Activated CD4-positive, alpha-beta T cell treated with anti-CD3 and anti-CD28 coated beads, Interleukin-2, Interleukin-6, amounts not matched to agents 100 ng/mL and 50 ng/mL, durations not matched to agents 16 hours and 8 hours (primary cell): ENCODE measurements at regions not wholly inside any gene's neighbourhood (a gene's known extent, or its start where the extent isn't known, plus 50 kb on each side); places are given as distances from the start of the nearest gene placed in this dataset.

Source experiments
- DNase-seq: peaks from one replicate; pipeline ENCODE4 v3.0.0-alpha.2; 2020

DNA sequence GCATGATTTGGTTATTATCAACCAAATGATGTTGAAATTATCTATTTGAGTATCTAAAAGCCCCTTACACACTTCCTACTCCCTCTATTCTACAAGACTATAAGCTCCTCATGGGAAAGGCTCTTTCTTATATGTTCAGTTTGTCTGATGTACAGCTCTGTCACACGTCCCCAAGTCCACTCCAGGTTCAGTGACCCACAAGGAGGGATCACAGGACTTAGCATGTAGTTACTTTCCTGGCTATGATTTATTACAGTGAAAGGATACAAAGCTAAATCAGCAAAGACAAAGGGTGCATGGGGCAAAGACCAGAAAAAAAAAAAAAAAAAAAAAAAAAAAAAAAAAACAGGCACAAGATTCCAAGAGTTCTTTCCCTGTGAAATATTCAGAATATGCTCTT is 125.6 kb upstream of the TMEM106B start:
- DNase-seq = no peak

DNA sequence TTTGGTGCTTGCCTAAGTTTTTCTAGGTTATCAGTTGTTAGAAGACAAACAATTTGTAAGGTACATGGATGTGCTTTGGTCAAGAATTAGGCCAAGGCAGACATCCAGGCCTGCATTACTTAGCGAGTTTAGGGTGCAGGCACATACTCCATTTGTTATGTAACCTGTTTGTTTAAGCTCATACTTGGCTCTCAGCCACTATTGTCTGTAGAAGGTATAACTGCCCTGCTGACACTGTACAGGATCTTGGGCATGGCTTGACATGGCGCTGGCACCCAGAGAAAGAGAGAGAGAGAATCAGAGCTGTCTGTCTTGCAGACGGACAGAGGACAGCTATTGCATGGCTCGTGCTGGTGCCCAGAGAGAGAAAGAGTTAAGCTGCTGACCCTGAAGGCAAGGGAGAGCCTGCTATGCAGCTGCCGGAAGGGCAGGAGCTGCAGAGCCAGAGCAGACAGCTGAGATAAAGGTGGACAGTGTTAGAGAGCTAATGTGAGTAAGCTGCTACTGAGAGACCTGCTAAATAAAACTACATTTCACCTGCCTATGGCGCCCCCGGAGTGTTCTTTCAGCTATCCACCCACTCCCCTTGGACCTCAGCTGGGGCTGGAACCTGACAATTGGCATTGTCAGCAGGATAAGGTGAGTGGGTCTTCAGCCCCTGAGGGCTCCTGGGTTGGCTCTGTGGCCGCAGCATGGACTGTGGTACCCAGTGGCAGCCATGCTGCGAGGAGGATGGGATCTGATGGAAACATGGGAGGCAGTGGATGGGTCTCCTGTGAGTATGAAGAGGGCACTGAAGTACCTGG is 120.9 kb upstream of the TMEM106B start:
- DNase-seq = no peak

DNA sequence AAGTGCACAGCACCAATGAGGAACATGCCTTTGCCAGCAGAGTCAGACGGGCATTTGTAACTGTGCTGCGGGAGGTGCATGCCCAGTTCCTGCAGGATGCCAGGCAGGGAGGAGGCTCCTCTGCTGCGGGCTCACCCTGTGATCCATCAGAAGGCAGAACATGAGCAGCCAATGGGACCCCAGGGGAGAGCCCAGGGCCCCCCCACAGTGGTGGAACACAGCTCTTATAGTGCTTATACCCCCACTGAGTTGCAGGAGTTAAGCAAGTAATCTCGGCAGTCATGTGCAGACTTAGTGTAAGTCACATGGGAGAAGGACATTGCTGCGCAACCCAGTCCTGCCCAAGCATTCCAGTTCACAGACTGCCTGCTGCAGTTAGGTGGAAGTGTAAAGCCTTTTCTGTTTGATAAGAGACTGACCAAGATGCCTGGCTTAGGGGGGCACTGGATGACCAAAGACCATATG is 120.3 kb upstream of the TMEM106B start:
- no peak for DNase-seq

DNA sequence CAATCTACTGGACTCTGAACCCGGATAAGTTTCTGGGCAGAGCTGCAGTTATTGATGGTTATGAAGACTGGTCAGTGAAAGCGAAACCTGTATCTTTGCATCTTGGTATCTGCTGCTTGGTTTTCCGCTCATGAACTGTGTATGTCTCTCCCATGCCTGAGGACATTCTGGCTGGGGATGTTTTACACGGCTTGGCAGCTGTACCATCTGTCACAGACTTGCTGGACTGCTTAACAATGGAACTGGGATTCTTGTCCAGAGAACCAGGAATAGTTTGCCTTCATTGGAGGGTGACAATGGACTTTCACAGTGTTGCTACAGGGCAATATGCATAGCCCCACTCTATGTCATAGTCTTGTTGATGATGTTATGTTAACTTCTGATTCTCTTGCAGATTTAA is 119.9 kb upstream of the TMEM106B start:
- no peak for DNase-seq

DNA sequence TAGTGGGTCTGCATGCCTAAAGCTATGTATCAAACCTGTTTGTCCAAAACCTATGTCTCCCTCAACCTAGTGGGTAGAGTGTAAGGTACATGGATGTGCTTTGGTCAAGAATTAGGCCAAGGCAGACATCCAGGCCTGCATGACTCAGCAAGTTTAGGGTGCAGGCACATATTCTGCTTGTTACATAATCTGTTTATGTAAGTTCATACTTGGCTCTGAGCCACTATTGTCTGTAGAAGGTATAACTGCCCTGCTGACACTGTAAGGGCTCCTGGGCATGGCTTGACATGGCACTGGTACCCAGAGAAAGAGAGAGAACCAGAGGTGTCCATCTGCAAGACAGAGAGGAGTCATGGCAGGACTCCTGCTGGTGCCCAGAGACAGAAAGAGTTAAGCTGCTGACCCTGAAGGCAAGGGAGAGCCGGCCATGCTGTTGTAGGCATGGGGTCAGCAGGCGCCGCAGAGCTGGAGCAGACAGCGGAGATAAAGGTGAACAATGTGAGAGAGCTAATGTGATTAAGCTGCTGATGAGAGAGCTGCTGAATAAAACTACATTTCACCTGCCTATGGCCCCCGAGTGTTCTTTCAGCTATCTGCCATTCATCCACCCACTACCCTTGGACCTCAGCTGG is 118.5 kb upstream of the TMEM106B start:
- no peak for DNase-seq

DNA sequence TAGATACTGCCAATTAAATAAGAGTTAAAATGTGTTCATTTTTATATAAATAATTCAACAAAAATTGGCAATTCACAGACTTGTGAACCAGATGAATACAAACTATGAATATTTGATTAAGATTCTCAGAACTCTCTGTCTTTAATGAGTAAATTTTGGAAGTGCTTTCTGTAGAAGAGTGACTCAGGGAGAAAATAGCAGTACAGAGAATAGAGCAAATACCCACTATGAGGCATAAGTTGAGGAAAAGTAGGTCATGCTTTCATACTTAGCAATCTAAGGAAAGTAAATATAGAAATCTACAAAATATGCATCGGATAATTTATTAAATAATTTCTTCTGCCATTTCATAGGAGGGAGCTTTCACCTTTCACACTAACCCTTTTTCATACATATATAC is 117.7 kb upstream of the TMEM106B start:
- no peak for DNase-seq

DNA sequence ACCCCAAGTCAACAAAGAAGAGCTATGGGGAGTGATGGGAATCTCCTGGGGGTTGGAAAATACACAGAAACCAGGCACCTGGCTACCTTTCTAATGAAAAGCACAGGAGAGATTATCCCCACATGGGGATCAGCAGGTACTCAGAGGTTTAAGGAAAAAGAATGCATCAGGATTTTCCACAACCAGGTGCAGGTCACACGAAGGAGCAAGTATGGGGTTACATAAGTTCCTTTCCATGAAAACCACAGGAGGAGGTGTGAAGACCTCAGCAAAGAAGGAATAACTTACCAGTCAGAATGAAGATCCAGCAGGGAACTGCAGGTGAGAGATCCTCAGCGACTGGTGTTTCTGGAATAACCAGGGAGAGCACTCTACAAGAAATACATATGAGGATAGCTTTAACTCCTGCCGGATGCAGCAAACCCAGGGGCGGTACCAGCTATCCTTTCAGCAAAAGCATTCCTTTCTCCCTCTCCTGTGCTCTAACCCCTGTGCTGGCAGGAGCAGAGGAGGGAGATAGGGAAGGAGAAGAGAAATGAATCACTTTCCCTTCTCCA is 116.7 kb upstream of the TMEM106B start:
- no peak for DNase-seq

DNA sequence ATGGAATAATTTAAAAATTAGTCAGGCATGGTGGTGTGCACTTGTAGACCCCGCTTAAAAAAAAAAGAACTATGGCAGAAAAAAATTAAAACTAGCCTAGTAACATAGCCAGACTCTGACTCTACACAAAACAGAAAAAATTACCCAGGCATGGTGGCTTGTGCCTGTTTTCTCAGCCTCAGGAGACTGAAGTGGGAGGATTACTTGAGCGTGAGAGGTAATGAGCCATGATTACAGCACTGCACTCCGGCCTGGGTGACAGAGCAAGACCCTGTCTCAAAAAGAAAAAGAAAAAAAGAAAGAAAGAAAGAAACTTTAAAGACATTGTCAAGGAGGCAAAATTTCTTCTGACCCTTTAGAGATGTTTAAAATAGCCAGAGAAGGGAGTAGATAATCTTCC is 109.0 kb upstream of the TMEM106B start:
- no peak for DNase-seq

DNA sequence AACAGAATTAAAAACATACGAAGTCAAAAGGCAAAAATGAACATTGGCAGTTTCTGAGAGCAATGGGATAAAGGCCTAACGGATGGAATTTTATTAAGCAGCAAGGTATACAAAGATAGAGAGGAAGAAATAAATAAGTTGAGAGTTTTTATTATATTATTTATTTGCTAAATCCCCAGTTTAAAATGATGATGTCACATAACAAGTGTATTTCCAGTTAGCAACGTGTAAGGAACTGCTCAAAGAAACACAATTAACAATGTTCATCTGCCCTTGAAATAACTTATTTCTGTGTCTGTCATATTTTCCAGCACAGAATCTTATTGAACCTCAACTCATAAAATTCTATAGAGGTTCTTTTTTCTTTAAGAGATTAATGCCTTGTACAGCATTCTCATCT is 108.6 kb upstream of the TMEM106B start:
- no peak for DNase-seq

DNA sequence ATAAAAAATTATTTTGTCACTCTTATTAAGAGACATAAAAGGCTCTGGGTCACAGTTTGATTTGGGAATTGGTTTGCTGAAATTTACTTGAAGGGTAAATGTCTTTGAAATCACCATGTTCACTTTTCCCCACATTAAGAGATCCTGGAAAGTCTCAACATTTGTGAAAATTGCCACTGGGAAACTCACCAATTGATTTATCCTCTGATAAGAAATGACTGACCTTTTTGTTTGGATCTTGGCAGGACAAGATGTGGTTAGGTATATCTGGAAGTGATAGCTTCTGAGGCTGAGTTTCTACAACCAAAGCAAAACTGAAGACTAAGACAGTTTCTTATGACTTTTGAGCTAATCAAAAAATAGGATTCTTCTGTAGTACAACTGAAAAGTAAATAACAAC is 107.1 kb upstream of the TMEM106B start:
- no peak for DNase-seq

DNA sequence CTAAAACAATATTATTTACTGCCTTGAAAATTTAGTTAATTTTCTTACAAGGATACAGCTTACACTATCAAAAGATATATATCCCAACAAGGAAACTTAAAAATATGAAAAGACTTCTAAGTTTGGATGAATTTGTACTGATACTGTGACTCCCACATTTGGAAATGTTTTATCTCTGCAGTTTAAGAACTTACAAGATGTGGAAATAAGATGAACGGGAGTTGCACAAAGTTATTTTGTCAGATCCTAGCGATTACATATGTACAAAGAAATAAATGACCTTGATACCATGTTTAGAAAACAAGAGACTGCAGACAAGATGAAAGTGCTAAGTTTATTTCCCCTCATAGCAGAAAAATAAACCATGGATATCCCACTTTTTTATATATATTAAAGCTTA is 103.7 kb upstream of the TMEM106B start:
- no peak for DNase-seq

DNA sequence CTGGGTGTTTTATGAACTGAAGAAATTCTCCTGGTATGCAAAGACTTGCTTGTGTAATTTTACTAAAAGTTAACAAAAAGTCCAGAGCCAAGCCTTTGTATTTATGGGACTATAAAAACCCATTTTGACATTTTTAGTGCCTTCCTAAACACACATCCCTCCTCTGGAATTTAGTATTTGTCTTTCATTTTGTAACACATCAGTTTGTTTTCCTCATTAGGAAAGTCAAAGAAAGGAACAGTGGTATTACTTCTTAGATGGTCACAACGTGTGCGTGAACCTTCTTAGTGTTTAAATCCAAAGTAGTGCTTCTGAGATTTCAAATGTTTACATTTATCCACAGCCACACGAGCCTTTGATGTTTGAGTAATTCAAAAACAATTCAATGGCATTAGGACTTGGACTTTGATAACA is 103.2 kb upstream of the TMEM106B start:
- no peak for DNase-seq

DNA sequence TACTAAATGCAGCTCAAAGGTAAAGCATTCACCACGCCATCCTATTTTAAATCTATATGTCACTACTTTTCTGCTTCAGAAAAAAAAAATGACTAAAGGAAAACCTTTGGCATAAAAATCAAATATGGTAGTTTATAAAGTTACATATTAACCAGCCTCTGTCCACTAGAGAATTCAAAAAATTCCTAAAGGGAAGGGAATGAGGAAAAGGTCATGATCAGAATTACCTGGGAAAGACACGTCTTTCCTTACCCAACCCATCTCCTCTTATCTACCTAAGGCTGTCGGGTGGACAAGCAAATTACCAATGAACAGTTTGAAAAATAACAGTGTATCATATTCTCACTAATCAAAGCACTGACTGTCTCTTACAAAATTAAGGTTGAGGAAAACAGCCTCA is 100.7 kb upstream of the TMEM106B start:
- DNase-seq = no peak

DNA sequence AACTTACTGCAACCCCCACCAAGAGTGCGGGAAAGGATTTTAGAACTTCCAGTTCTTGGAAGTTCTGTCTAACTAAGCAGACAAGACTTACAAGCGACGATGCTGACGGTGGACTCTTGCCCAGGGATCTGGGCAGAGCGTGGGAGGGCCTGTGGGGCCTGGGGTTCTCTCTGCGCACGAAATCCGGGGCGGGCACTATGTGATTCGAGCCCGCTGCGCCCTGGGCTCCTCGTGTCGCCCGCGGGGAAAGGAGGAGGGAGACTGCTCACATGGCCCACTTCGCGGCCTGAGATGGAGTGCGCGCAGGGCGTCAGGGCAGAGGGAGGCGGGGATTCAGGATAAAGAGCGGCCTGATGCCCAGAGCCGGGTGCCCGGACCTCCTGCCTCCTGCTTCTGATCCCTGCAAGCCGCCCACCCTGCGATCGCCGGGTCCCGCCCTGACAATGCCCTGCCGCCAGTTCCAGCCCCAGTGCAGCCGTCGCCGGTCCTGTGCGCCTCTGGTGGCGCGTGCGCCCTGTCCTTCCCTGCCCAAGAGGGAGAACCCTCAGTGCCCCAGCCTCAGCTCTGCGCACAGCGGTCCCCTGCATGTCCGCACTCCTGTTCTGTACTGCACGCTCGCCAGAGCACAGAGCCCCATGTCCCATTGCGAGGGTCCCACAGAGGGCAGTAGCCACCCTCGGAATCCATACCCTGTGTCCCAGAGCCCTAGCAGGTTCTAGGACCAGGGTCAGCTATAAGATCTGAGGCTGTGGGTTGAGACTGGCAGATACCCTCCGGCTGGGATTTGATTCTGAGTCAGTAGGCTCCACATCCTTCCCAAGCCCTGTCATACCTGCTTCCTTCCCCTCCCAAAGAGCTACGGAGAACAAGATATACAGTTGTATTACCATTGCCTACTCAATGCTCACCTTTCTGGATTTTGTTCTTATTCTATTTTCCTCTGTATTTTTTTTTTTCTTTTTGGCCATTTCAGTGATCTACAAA is 99.4 kb upstream of the TMEM106B start:
- peak; percentile 3 for DNase-seq

DNA sequence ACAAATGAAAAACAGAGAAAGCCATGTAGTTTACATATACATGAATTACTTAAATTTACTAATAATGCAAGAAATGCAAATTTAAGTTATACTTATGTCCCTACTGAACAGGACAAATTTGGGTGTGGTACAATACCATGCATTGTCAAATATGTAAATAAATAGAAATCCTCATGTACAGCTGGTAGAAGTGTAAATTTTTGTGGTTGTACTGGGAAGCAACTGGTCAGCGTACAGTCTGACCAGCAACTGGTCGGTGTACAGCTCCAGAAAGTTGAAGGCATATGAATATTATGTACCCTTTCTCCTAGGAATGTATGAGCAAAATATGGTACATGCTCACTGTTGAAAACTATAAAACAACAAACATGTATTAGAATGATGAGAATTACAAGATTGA is 93.9 kb upstream of the TMEM106B start:
- DNase-seq = no peak

DNA sequence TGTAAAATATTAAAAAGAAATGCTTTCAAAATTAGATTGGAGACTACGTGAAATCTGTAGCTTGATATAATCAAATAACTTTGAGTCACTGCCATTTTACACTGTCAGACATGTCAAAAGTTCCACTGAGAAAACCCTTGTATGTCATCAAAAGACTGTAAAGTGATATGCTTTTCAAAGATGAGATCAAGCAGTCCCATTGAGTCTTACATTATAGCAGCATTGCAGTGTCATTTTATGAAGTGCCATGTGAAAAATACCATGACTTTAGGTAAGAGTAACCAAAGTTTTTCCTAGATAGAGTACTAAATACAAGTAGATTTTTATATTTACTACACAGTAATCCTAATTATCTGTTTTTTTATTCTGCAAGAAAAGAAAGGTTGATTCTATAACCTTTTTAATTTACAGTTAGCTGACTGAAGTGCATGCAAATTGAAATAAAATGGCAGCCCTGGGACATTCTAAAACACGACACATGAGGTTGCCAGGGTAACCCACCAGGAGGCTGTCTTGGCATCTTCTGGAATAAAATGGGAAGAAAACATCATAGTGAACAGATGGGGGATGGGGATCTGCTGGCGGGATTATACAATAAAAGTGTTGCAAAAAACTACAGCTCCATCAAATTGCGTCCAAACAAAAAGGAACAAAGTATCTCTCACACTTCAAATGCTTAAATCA is 91.3 kb upstream of the TMEM106B start:
- no peak for DNase-seq

DNA sequence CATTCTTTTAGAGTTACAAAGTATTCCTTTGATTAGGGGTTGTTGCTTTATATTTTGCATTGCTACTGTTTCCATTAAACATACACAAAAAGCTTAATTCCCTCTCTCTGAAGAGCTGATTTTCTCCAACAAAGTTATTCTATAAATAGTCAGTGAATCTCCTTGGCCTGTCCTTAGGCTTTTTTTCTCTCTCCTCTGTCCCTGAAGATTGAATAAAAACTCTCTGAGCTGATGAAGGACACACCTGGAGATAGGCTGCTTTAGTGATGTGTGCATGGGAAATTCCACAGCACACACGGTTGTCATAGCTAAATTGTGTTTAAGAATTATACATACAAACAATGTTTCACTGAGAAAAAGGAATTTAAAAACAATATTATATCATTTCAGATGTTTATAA is 90.5 kb upstream of the TMEM106B start:
- DNase-seq = no peak

DNA sequence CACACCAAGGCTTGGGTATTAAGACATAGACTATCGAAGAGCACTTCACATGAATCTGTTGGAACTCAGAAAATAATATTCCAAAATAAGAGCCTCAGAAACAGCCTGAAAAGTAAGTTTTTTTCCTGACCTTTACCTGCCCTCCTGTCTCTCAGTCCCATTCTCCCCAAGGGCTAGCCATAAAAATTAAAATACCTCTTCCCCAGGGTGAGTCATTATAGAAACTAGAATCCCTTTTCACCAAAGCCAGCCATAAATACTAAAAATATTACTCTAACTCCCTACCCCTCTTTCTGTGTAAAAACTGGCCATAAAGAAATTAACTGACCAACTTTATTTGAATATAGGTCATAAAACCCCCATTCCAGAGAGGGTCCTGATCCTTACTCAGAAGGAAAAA is 87.9 kb upstream of the TMEM106B start:
- no peak for DNase-seq

DNA sequence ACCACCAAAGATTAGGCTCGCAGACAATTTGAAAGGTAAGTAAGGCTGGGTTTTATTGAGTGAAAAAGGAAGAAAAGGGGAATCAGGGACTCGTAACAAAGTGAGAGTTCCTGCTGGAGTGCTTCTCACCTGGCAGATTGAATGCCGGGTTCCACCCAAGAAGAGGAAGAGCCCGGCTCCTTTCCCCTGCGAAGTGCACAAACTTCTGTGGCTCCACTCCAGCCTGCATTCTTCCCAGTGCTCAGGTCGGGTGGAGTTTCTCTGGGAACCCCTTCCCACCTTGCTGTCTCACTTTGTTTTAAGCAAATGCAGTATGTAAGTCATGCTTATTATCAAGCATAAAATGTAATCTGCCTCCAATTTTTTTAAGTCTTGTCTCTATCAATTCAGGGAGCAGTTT is 87.1 kb upstream of the TMEM106B start:
- no peak for DNase-seq

DNA sequence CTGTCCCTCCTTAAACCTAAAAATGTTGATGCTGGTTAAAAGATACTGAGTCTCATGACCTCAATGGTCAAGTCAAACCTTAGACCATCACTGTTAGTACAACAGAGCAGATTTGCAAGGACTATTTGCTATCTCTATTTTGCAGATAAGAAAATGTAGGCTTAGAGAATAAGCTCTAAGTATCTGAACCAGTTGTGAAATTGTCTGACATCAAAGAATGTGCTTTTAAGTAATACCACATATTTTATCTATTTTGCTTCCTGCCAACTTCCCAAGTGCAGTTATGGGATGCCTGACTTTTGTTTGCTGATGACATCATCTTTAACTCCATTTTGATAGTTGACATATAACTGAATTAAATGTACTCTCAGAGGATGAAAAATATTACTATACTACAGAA is 83.6 kb upstream of the TMEM106B start:
- no peak for DNase-seq

DNA sequence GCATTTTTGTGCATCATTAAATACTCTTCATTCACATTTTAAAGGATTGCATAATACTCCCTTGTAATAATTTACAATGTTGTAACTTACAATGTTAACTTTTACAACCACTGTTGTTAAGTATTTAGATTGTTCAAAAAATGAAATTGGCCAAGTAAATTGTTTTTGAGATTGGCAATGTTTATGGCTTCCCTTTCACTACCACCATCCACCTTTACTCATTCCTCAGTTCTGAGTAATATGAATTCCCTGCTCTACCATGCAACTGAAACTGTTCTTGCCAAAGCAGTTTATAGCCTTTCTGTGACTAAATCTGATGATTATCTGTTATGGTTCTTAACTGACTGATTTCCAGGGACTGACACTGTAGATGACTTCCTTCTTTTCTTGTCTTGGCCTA is 80.5 kb upstream of the TMEM106B start:
- DNase-seq = peak; percentile 2

DNA sequence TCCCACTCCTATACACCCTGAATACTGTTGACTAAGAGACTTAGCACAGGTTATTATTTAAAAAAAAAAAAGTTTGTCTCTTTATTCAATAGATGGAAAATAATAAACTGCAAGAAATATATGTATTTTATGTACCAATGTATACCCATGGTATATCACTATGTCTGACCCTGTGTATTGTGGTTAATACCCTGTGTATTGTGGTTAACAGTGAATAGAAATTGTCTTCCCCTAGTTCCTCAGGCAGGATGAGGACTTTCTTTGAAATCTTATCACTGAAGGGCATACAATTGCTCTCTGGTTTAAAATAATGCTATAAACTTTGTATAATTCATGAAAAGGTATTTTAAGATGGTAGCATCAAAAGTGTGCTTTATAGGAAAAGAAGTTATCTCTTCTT is 80.0 kb upstream of the TMEM106B start:
- DNase-seq = no peak

DNA sequence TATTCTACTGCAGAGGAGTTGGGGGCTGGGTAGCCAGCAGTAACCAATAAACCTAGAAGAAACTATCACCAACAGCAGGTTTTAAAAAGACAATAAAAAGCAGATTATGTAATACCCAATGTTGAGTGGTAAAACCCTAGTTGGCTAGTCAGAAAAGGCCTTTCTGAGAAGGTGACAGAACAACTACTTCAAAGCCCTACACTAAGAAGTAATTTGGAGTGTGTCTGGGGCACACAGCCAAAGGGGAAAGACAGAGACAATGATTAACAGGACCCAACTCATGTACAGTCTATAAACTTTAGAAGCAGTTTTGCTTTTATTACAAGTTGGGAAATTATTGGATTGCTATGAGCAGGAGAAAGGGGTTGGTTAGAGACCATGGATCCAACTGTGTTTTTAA is 77.2 kb upstream of the TMEM106B start:
- no peak for DNase-seq
